ENCODE measurements at regions not wholly inside any gene's neighbourhood (a gene's known extent, or its start where the extent isn't known, plus 50 kb on each side); places are given as distances from the start of the nearest gene placed in this dataset.

- Histone ChIP-seq H3K4me3 (no peak overlapping the region), H3K27ac (no peak overlapping the region), H3K4me1 (no peaks in the 10 kb centered on the region), H3K27me3 (no peaks in the 10 kb centered on the region), H3K36me3 (no peaks in the 10 kb centered on the region), H3K9me3 (no peaks in the 10 kb centered on the region)
- no peak for DNase-seq (ENCODE audit: extremely low spot score in 2 of 2)
- TF ChIP-seq CTCF (IDR thresholded peaks at IDR 0.05) (no peak), POLR2A (IDR thresholded peaks at IDR 0.05) (no peak), POLR2AphosphoS5 (IDR thresholded peaks at IDR 0.05; ENCODE audit: insufficient read depth in 1 of 2, low read depth in 1 of 2) (no peak)
- intact Hi-C loops (cut with DNase I), result no loop called here
These were observed 1687.6 kb downstream of the GRIK2 start for GRCh38 chr6:103081126-103081525.

- Histone ChIP-seq H3K4me3 (no peak overlapping the region), H3K4me1 (no peaks in the 10 kb centered on the region), H3K9me3 (no peaks in the 10 kb centered on the region), H3K36me3 (no peaks in the 10 kb centered on the region), H3K27ac (no peak overlapping the region), H3K27me3 (no peaks in the 10 kb centered on the region)
- intact Hi-C loops (cut with DNase I), result no loop called here
- TF ChIP-seq POLR2A (IDR thresholded peaks at IDR 0.05), result no peak
- no peak for TF ChIP-seq CTCF (IDR thresholded peaks at IDR 0.05)
- TF ChIP-seq POLR2AphosphoS5 (IDR thresholded peaks at IDR 0.05; ENCODE audit: insufficient read depth in 1 of 2, low read depth in 1 of 2), result no peak
- no peak for DNase-seq (ENCODE audit: extremely low spot score in 2 of 2)
These were observed 1687.0 kb downstream of the GRIK2 start for GRCh38 chr6:103080497-103080896.

GRCh38 chr6:103079867-103080266 is 1686.4 kb downstream of the GRIK2 start:
- H3K4me1 ChIP-seq, result no peaks in the 10 kb centered on the region
- H3K4me3 ChIP-seq, result no peak overlapping the region
- no peak for DNase-seq (ENCODE audit: extremely low spot score in 2 of 2)
- intact Hi-C loops (cut with DNase I), result no loop called here
- H3K9me3 ChIP-seq, result no peaks in the 10 kb centered on the region
- no peak for TF ChIP-seq CTCF (IDR thresholded peaks at IDR 0.05)
- no peak for TF ChIP-seq POLR2A (IDR thresholded peaks at IDR 0.05)
- TF ChIP-seq POLR2AphosphoS5 (IDR thresholded peaks at IDR 0.05; ENCODE audit: insufficient read depth in 1 of 2, low read depth in 1 of 2), result no peak
- no peak overlapping the region for H3K27ac ChIP-seq
- no peaks in the 10 kb centered on the region for H3K27me3 ChIP-seq
- H3K36me3 ChIP-seq, result no peaks in the 10 kb centered on the region

GRCh38 chr6:103062136-103062535 is 1668.6 kb downstream of the GRIK2 start:
- no peaks in the 10 kb centered on the region for H3K4me1 ChIP-seq
- TF ChIP-seq POLR2A (IDR thresholded peaks at IDR 0.05), result no peak
- no peak for TF ChIP-seq POLR2AphosphoS5 (IDR thresholded peaks at IDR 0.05; ENCODE audit: insufficient read depth in 1 of 2, low read depth in 1 of 2)
- no peak for TF ChIP-seq CTCF (IDR thresholded peaks at IDR 0.05)
- H3K9me3 ChIP-seq, result no peaks in the 10 kb centered on the region
- H3K27me3 ChIP-seq, result no peaks in the 10 kb centered on the region
- intact Hi-C loops (cut with DNase I), result no loop called here
- no peak overlapping the region for H3K27ac ChIP-seq
- no peak overlapping the region for H3K4me3 ChIP-seq
- no peak for DNase-seq (ENCODE audit: extremely low spot score in 2 of 2)
- H3K36me3 ChIP-seq, result no peaks in the 10 kb centered on the region

GRCh38 chr6:103047567-103047966 is 1654.1 kb downstream of the GRIK2 start:
- intact Hi-C loops (cut with DNase I), result no loop called here
- Histone ChIP-seq H3K27ac (no peak overlapping the region), H3K36me3 (no peaks in the 10 kb centered on the region), H3K4me1 (no peaks in the 10 kb centered on the region), H3K4me3 (no peak overlapping the region), H3K9me3 (no peaks in the 10 kb centered on the region), H3K27me3 (no peaks in the 10 kb centered on the region)
- DNase-seq (ENCODE audit: extremely low spot score in 2 of 2), result no peak
- TF ChIP-seq CTCF (IDR thresholded peaks at IDR 0.05) (no peak), POLR2AphosphoS5 (IDR thresholded peaks at IDR 0.05; ENCODE audit: insufficient read depth in 1 of 2, low read depth in 1 of 2) (no peak), POLR2A (IDR thresholded peaks at IDR 0.05) (no peak)
